HEK293 (cell line): ENCODE measurements at regions not wholly inside any gene's neighbourhood (a gene's known extent, or its start where the extent isn't known, plus 50 kb on each side); places are given as distances from the start of the nearest gene placed in this dataset.
A peak's percentile ranks its signal among the peaks of the same experiment; 100 is the strongest.

Source experiments
- CTCF ChIA-PET: fragments of 350-600 bp; formaldehyde crosslinking; extraction: SDS; loops from one replicate; lab custom pipeline; 2021; ENCODE audit warnings: antibody characterized with exemption; lab: Yijun Ruan, JAX
- POLR2A ChIA-PET: fragments of 300-600 bp; formaldehyde crosslinking; extraction: SDS; loops from one replicate; lab custom pipeline; 2020; ENCODE audit warnings: antibody characterized with exemption, inconsistent platforms; lab: Yijun Ruan, JAX
- H3K27ac ChIP-seq: fragments of 200-500 bp; sonication (Bioruptor generic); 2 replicates; pipeline ENCODE4 v1.5.1; 2014; ENCODE audit warnings: low read depth, low read length, control low read depth, inconsistent platforms; ENCODE audit errors: extremely low read depth
- H3K36me3 ChIP-seq, 2 experiments: fragments of 200-500 bp in 1 of 2; sonication (Bioruptor generic) in 1 of 2; 1 replicate in 1 of 2; 2 replicates in 1 of 2; pipeline ENCODE4 v1.5.1; 2014 to 2017; ENCODE audit warnings: inconsistent platforms in 2 of 2, low read length in 2 of 2; ENCODE audit not compliant: control insufficient read depth in 2 of 2, insufficient read depth in 1 of 2
- H3K4me1 ChIP-seq: fragments of 200-500 bp; sonication (Bioruptor generic); 2 replicates; pipeline ENCODE4 v1.5.1; 2014; ENCODE audit warnings: mild to moderate bottlenecking, low read length, inconsistent platforms; ENCODE audit not compliant: control insufficient read depth, insufficient read depth
- H3K4me3 ChIP-seq: 2 replicates; pipeline ENCODE4 v1.5.1; 2011; ENCODE audit warnings: low read depth, mild to moderate bottlenecking, control low read depth, low read length, moderate library complexity
- H3K9me3 ChIP-seq: fragments of 200-500 bp; sonication (Bioruptor generic); 2 replicates; pipeline ENCODE4 v1.5.1; 2014; ENCODE audit warnings: low read depth, low read length, inconsistent platforms; ENCODE audit not compliant: control insufficient read depth, insufficient read depth
- HOXA7 ChIP-seq: sonication (generic); formaldehyde crosslinking; IDR thresholded peaks from 2 replicates; pipeline ENCODE4 v1.8.1; 2022; ENCODE audit warnings: missing genetic modification reagents, borderline replicate concordance
- ZBTB17 ChIP-seq: fragments of 450-650 bp; formaldehyde crosslinking; IDR thresholded peaks from 2 replicates; pipeline ENCODE4 v1.5.1; 2016; ENCODE audit warnings: missing biosample characterization, missing genetic modification characterization
- ZNF112 ChIP-seq: fragments of 450-650 bp; formaldehyde crosslinking; IDR thresholded peaks from 2 replicates; pipeline ENCODE4 v1.5.0; 2017; ENCODE audit warnings: missing biosample characterization, missing genetic modification characterization
- ZNF366 ChIP-seq: fragments of 450-650 bp; formaldehyde crosslinking; conservative IDR thresholded peaks from 2 replicates; pipeline ENCODE4 v1.5.1; 2016; ENCODE audit warnings: missing biosample characterization, missing genetic modification characterization
- ZNF654 ChIP-seq: fragments of 450-650 bp; formaldehyde crosslinking; IDR thresholded peaks from 2 replicates; pipeline ENCODE4 v1.5.1; 2016; ENCODE audit warnings: low read depth, missing biosample characterization, missing genetic modification characterization
- ZNF677 ChIP-seq: fragments of 450-650 bp; IDR thresholded peaks from 2 replicates; pipeline ENCODE4 v1.5.0; 2018; ENCODE audit warnings: missing biosample characterization, mild to moderate bottlenecking, missing genetic modification characterization, moderate library complexity
- ZNF830 ChIP-seq: fragments of 450-650 bp; IDR thresholded peaks from 2 replicates; pipeline ENCODE4 v1.5.0; 2018; ENCODE audit warnings: missing biosample characterization, missing genetic modification characterization, low read depth, mild to moderate bottlenecking, moderate library complexity
- TF ChIP-seq, protein P1 (sequence below): fragments of 450-650 bp; formaldehyde crosslinking; IDR thresholded peaks from 2 replicates; pipeline ENCODE4 v1.5.1; 2016; ENCODE audit warnings: missing biosample characterization, missing genetic modification characterization
- TF ChIP-seq, protein P2 (sequence below): fragments of 450-650 bp; formaldehyde crosslinking; IDR thresholded peaks from 2 replicates; pipeline ENCODE4 v1.5.1; 2016; ENCODE audit warnings: missing biosample characterization, missing genetic modification characterization
- TF ChIP-seq, protein P3 (sequence below): fragments of 450-650 bp; formaldehyde crosslinking; IDR thresholded peaks from 2 replicates; pipeline ENCODE4 v1.5.1; 2016; ENCODE audit warnings: missing biosample characterization, missing genetic modification characterization, low read depth

DNA sequence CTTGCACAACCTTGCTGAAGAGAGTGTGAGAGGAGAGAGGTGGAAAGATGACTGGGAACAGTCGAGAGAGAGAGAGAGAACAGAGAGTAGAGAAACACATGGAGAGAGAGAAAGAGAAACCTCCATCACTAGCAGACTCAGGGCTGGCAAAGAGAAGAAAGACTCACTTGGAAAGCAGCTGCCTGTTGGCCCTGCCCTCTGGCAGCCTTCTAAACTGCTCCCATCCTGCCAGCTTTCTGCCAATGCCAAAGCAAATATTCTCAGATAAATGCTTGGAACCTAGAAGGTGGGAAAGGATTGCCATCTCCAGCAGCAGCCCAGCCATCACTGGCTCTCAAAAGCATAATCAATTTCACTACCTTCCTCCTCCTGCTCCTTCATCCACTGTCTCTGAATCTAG is 107.9 kb upstream of the WSCD2 start:
- Histone ChIP-seq H3K4me1 (no peaks in the 10 kb centered on the region), H3K9me3 (no peaks in the 10 kb centered on the region), H3K36me3 (no peaks in the 10 kb centered on the region), H3K27ac (no peak overlapping the region), H3K4me3 (no peak overlapping the region)
- ChIA-PET CTCF (no interaction called here), POLR2A (no interaction called here)
- TF ChIP-seq, protein P1, sequence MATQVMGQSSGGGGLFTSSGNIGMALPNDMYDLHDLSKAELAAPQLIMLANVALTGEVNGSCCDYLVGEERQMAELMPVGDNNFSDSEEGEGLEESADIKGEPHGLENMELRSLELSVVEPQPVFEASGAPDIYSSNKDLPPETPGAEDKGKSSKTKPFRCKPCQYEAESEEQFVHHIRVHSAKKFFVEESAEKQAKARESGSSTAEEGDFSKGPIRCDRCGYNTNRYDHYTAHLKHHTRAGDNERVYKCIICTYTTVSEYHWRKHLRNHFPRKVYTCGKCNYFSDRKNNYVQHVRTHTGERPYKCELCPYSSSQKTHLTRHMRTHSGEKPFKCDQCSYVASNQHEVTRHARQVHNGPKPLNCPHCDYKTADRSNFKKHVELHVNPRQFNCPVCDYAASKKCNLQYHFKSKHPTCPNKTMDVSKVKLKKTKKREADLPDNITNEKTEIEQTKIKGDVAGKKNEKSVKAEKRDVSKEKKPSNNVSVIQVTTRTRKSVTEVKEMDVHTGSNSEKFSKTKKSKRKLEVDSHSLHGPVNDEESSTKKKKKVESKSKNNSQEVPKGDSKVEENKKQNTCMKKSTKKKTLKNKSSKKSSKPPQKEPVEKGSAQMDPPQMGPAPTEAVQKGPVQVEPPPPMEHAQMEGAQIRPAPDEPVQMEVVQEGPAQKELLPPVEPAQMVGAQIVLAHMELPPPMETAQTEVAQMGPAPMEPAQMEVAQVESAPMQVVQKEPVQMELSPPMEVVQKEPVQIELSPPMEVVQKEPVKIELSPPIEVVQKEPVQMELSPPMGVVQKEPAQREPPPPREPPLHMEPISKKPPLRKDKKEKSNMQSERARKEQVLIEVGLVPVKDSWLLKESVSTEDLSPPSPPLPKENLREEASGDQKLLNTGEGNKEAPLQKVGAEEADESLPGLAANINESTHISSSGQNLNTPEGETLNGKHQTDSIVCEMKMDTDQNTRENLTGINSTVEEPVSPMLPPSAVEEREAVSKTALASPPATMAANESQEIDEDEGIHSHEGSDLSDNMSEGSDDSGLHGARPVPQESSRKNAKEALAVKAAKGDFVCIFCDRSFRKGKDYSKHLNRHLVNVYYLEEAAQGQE (tag by site-specific recombination) = no peak
- TF ChIP-seq, protein P2, sequence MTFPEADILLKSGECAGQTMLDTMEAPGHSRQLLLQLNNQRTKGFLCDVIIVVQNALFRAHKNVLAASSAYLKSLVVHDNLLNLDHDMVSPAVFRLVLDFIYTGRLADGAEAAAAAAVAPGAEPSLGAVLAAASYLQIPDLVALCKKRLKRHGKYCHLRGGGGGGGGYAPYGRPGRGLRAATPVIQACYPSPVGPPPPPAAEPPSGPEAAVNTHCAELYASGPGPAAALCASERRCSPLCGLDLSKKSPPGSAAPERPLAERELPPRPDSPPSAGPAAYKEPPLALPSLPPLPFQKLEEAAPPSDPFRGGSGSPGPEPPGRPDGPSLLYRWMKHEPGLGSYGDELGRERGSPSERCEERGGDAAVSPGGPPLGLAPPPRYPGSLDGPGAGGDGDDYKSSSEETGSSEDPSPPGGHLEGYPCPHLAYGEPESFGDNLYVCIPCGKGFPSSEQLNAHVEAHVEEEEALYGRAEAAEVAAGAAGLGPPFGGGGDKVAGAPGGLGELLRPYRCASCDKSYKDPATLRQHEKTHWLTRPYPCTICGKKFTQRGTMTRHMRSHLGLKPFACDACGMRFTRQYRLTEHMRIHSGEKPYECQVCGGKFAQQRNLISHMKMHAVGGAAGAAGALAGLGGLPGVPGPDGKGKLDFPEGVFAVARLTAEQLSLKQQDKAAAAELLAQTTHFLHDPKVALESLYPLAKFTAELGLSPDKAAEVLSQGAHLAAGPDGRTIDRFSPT (tag by site-specific recombination) = no peak
- TF ChIP-seq ZNF830 = no peak

DNA sequence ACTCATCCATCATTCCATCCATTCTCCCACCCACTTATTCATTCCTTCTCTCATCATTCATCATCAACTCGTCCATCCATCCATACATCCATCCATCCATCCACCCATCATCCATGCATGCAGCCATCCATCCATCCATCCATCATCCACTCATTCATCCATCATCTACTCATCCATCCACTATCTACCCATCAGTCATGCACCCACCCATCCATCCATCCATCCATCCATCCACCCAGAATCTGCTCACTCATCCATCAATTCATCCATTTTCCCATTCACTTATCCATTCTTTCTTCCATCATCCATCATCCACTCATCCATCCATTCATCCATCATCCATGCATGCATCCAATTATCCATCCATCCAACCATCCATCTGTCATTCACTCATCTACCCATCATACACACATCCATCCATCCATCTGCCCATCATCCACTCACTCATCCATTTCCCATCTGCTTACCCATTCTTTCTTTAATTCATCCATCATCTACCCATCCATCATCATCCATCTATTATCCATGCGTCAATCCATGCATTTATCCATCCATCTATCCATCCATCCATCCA is 107.1 kb upstream of the WSCD2 start:
- H3K9me3 ChIP-seq = no peaks in the 10 kb centered on the region

DNA sequence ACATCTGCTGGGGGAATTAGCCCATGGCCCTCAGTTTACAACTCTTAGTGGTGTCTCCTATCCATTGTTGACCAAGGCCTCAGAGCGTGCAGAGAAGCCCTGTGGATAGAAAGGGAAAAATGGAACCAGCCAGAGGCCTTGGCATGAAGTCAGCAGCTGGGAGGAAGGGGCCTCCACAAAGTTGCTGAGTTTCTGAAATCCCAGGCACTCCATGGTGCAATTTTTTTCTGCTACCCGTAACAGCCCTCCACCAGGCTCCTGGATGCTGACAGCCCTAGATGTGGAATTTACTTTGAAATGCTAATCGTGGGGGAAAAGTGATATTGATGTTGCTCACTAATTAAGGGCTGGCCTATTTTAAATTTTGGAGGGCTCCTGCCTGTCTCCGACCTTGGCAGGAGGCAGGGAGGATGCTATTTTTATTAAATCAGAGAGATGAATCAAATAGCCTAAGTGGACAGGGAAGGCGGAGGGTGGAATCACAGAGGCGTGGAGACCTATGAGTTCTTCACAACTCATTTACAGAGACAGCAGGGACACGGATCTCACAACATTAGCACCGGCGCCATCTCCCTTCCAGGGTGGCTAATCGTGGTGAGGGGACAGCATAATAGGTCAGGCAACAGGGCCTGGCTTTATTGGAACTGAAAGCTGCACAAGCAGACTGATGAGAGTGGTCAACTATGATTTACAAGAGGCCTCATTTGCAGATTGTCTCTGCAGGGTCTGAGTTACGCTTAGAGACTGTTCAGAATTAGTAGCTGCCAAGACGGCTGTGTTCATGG is 99.8 kb upstream of the WSCD2 start:
- no peak for TF ChIP-seq ZNF654
- TF ChIP-seq ZNF112 (tag by site-specific recombination) = no peak
- TF ChIP-seq, protein P3, sequence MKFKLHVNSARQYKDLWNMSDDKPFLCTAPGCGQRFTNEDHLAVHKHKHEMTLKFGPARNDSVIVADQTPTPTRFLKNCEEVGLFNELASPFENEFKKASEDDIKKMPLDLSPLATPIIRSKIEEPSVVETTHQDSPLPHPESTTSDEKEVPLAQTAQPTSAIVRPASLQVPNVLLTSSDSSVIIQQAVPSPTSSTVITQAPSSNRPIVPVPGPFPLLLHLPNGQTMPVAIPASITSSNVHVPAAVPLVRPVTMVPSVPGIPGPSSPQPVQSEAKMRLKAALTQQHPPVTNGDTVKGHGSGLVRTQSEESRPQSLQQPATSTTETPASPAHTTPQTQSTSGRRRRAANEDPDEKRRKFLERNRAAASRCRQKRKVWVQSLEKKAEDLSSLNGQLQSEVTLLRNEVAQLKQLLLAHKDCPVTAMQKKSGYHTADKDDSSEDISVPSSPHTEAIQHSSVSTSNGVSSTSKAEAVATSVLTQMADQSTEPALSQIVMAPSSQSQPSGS (tag by site-specific recombination) = no peak
- no peak for TF ChIP-seq ZNF677
- Histone ChIP-seq H3K9me3 (no peaks in the 10 kb centered on the region), H3K4me3 (no peak overlapping the region), H3K4me1 (no peaks in the 10 kb centered on the region), H3K36me3 (no peaks in the 10 kb centered on the region), H3K27ac (no peak overlapping the region)
- ChIA-PET CTCF (no interaction called here), POLR2A (no interaction called here)

More for the DNA sequence above, 107.1 kb upstream of the WSCD2 start:
- H3K4me1 ChIP-seq = no peaks in the 10 kb centered on the region
- no peak overlapping the region for H3K4me3 ChIP-seq
- TF ChIP-seq ZNF366 (tag by site-specific recombination) (peak; percentile 92), ZBTB17 (tag by site-specific recombination) (peak; percentile 98), HOXA7 (CRISPR knock-in tag) (no peak)
- TF ChIP-seq, all 188 proteins: peak for 2
- CTCF ChIA-PET = no interaction called here
- POLR2A ChIA-PET = no interaction called here
- no peak overlapping the region for H3K27ac ChIP-seq
- H3K36me3 ChIP-seq = no peaks in the 10 kb centered on the region
